ENCODE measurements at regions not wholly inside any gene's neighbourhood (a gene's known extent, or its start where the extent isn't known, plus 50 kb on each side); places are given as distances from the start of the nearest gene placed in this dataset.

- Histone ChIP-seq H3K4me1 (replicated peaks; ENCODE audit: insufficient read depth) (no peaks in the 10 kb centered on the region), H4K20me1 (ENCODE audit: insufficient read depth) (no peaks in the 10 kb centered on the region), H3K4me3 (no peak overlapping the region), H3K9me2 (ENCODE audit: insufficient read depth) (no peaks in the 10 kb centered on the region; the same call in 1 of the 2 replicates), H2AFZ (no peak overlapping the region), H3K27ac (no peak overlapping the region), H3F3A (ENCODE audit: insufficient read depth, low read depth) (no peaks in the 10 kb centered on the region), H3K79me2 (ENCODE audit: low read depth) (no peaks in the 10 kb centered on the region), H3K4me2 (no peak overlapping the region), H3K9me3 (ENCODE audit: insufficient read depth, low read depth) (no peaks in the 10 kb centered on the region), H3K27me3 (ENCODE audit: insufficient read depth, low read depth) (no peaks in the 10 kb centered on the region), H3K36me3 (ENCODE audit: low read depth) (no peaks in the 10 kb centered on the region)
- no peak for DNase-seq
- intact Hi-C loops (cut with micrococcal nuclease; ENCODE audit: unreplicated experiment), result no loop called here
- BruUV-seq (replicated peaks), result no TSS peak
- no peak for TF ChIP-seq CTCF (conservative IDR thresholded peaks at IDR 0.05)
- no peak for TF ChIP-seq EZH2 (IDR thresholded peaks at IDR 0.05; ENCODE audit: low read depth)
- POLR2A ChIA-PET (ENCODE audit: unreplicated experiment), result no interaction called here
- CTCF ChIA-PET, result no interaction called here
These were observed 278.9 kb upstream of the ATP11B start for GRCh38 chr3:182514236-182514964.

GRCh38 chr3:182516597-182517336 lies 276.5 kb upstream of the ATP11B start:
- DNase-seq, result no peak
- H3K4me3 ChIP-seq, result no peak overlapping the region
- ChIA-PET CTCF (no interaction called here), POLR2A (ENCODE audit: unreplicated experiment) (no interaction called here)
- H3K9me2 ChIP-seq (ENCODE audit: insufficient read depth), result no peaks in the 10 kb centered on the region; the same call in 1 of the 2 replicates
- H3K79me2 ChIP-seq (ENCODE audit: low read depth), result no peaks in the 10 kb centered on the region
- H3K27ac ChIP-seq, result no peak overlapping the region
- no peaks in the 10 kb centered on the region for H4K20me1 ChIP-seq (ENCODE audit: insufficient read depth)
- H3F3A ChIP-seq (ENCODE audit: insufficient read depth, low read depth), result no peaks in the 10 kb centered on the region
- no peaks in the 10 kb centered on the region for H3K4me1 ChIP-seq (replicated peaks; ENCODE audit: insufficient read depth)
- H3K36me3 ChIP-seq (ENCODE audit: low read depth), result no peaks in the 10 kb centered on the region
- H3K27me3 ChIP-seq (ENCODE audit: insufficient read depth, low read depth), result no peaks in the 10 kb centered on the region
- H3K4me2 ChIP-seq, result no peak overlapping the region
- H2AFZ ChIP-seq, result no peak overlapping the region
- no peaks in the 10 kb centered on the region for H3K9me3 ChIP-seq (ENCODE audit: insufficient read depth, low read depth)
- no TSS peak for BruUV-seq (replicated peaks)
- TF ChIP-seq EZH2 (IDR thresholded peaks at IDR 0.05; ENCODE audit: low read depth) (no peak), CTCF (conservative IDR thresholded peaks at IDR 0.05) (no peak)
- intact Hi-C loops (cut with micrococcal nuclease; ENCODE audit: unreplicated experiment), result no loop called here

- Histone ChIP-seq H3K4me3 (no peak overlapping the region), H4K20me1 (ENCODE audit: insufficient read depth) (no peaks in the 10 kb centered on the region), H3K9me3 (ENCODE audit: insufficient read depth, low read depth) (no peaks in the 10 kb centered on the region), H3K4me2 (no peak overlapping the region), H2AFZ (no peak overlapping the region), H3K27ac (no peak overlapping the region), H3K36me3 (ENCODE audit: low read depth) (no peaks in the 10 kb centered on the region), H3K9me2 (ENCODE audit: insufficient read depth) (no peaks in the 10 kb centered on the region; the same call in 1 of the 2 replicates), H3K4me1 (replicated peaks; ENCODE audit: insufficient read depth) (0 out of 2 replicates have a peak, but pooled peaks cover 4% of the 10 kb centered on the region), H3K27me3 (ENCODE audit: insufficient read depth, low read depth) (no peaks in the 10 kb centered on the region), H3F3A (ENCODE audit: insufficient read depth, low read depth) (no peaks in the 10 kb centered on the region), H3K79me2 (ENCODE audit: low read depth) (no peaks in the 10 kb centered on the region)
- no peak for DNase-seq
- intact Hi-C loops (cut with micrococcal nuclease; ENCODE audit: unreplicated experiment), result no loop called here
- TF ChIP-seq CTCF (conservative IDR thresholded peaks at IDR 0.05) (no peak), EZH2 (IDR thresholded peaks at IDR 0.05; ENCODE audit: low read depth) (no peak)
- no TSS peak for BruUV-seq (replicated peaks)
- ChIA-PET CTCF (no interaction called here), POLR2A (ENCODE audit: unreplicated experiment) (no interaction called here)
These were observed 273.7 kb upstream of the ATP11B start for GRCh38 chr3:182519569-182519968.

Measured in PC-9 (cell line).